Common myeloid progenitor, CD34-positive (primary cell): ENCODE measurements at regions not wholly inside any gene's neighbourhood (a gene's known extent, or its start where the extent isn't known, plus 50 kb on each side); places are given as distances from the start of the nearest gene placed in this dataset.

Experiments used
- CTCF ChIA-PET: fragments of 350-600 bp; sonication (Branson Sonifier 250); formaldehyde crosslinking; loops from one replicate; lab custom pipeline; 2021; ENCODE audit warnings: antibody characterized with exemption; lab: Charles Lee
- POLR2A ChIA-PET: fragments of 350-600 bp; sonication (Branson Sonifier 250); formaldehyde crosslinking; loops from one replicate; lab custom pipeline; 2021; ENCODE audit warnings: antibody characterized with exemption; lab: Charles Lee
- DNase-seq, 3 donors: peaks; one replicate each; pipeline versions ENCODE4 v3.0.0 to v3.0.0-alpha.2; 2013
- H3K27ac ChIP-seq, 2 experiments: 1 replicate in 1 of 2; 2 replicates in 1 of 2; pipeline ENCODE4 v1.7.0; 2013; ENCODE audit warnings: inconsistent platforms in 2 of 2, low read length in 2 of 2, mild to moderate bottlenecking in 2 of 2, low read depth in 1 of 2, moderate library complexity in 1 of 2; ENCODE audit not compliant: severe bottlenecking in 2 of 2, insufficient read depth in 1 of 2, poor library complexity in 1 of 2
- H3K27me3 ChIP-seq, 5 experiments: replicated peaks in 2 of 5; 1 replicate in 3 of 5; 2 replicates in 2 of 5; pipeline versions ENCODE4 v1.6.1 to v1.7.0; 2013; ENCODE audit warnings: low read length in 4 of 5, mild to moderate bottlenecking in 2 of 5, moderate library complexity in 2 of 5, inconsistent platforms in 1 of 5; ENCODE audit not compliant: insufficient read depth in 5 of 5, control insufficient read depth in 4 of 5
- H3K36me3 ChIP-seq, 4 experiments: 1 replicate in 2 of 4; 2 replicates in 2 of 4; pipeline versions ENCODE4 v1.6.1 to v1.7.0; 2013; ENCODE audit warnings: low read length in 3 of 4, control low read depth in 1 of 4, mild to moderate bottlenecking in 1 of 4; ENCODE audit not compliant: control insufficient read depth in 4 of 4, insufficient read depth in 4 of 4
- H3K4me1 ChIP-seq, 4 experiments: 1 replicate in 3 of 4; 2 replicates in 1 of 4; pipeline versions ENCODE4 v1.6.1 to v1.7.1; 2013; ENCODE audit warnings: low read length in 3 of 4, mild to moderate bottlenecking in 3 of 4, control low read depth in 1 of 4, inconsistent platforms in 1 of 4, moderate library complexity in 1 of 4; ENCODE audit not compliant: control insufficient read depth in 4 of 4, insufficient read depth in 4 of 4; ENCODE audit errors: control extremely low read depth in 1 of 4
- H3K4me3 ChIP-seq, 7 experiments: 1 replicate in 4 of 7; 2 replicates in 3 of 7; pipeline versions ENCODE4 v1.5.1 to v1.7.0; 2013; ENCODE audit warnings: mild to moderate bottlenecking in 7 of 7, low read length in 6 of 7, moderate library complexity in 6 of 7, inconsistent platforms in 2 of 7, low read depth in 2 of 7, control low read depth in 1 of 7; ENCODE audit not compliant: insufficient read depth in 4 of 7, control insufficient read depth in 1 of 7; ENCODE audit errors: extremely low read depth in 1 of 7
- H3K9me3 ChIP-seq, 5 experiments: 1 replicate in 4 of 5; 2 replicates in 1 of 5; pipeline versions ENCODE4 v1.6.1 to v1.7.1; 2013; ENCODE audit warnings: low read length in 4 of 5, mild to moderate bottlenecking in 2 of 5, inconsistent platforms in 1 of 5, low read depth in 1 of 5, moderate library complexity in 1 of 5; ENCODE audit not compliant: control insufficient read depth in 4 of 5, insufficient read depth in 2 of 5; ENCODE audit errors: control extremely low read depth in 1 of 5
- WGBS: methylation state at CpG from one replicate; pipeline ENCODE4 v1.1.5; 2013; ENCODE audit not compliant: insufficient coverage; 5-methylcytosine and 5-hydroxymethylcytosine counted together

GRCh38 chr13:107743983-107744382, 471.4 kb downstream of the LIG4 start:
- Histone ChIP-seq H3K9me3 (no peaks in the 10 kb centered on the region), H3K4me3 (no peak overlapping the region), H3K4me1 (no peaks in the 10 kb centered on the region), H3K27ac (no peak overlapping the region), H3K27me3 (no peaks in the 10 kb centered on the region), H3K36me3 (no peaks in the 10 kb centered on the region)
- DNase-seq, result no peak
- WGBS, result 90% methylated on average over 1 of the region's 3 CpGs
- CTCF ChIA-PET, result no interaction called here
- POLR2A ChIA-PET, result no interaction called here

- ChIA-PET POLR2A (no interaction called here), CTCF (no interaction called here)
- no peak overlapping the region for H3K4me3 ChIP-seq
- no peaks in the 10 kb centered on the region for H3K27me3 ChIP-seq
- no peaks in the 10 kb centered on the region for H3K9me3 ChIP-seq
- no peaks in the 10 kb centered on the region for H3K36me3 ChIP-seq
- WGBS, result 56% methylated on average over 3 of the region's 4 CpGs
- no peak overlapping the region for H3K27ac ChIP-seq
- no peak for DNase-seq
- H3K4me1 ChIP-seq, result no peaks in the 10 kb centered on the region
These were observed 471.8 kb downstream of the LIG4 start for GRCh38 chr13:107743526-107743925.

GRCh38 chr13:107743100-107743499, 472.2 kb downstream of the LIG4 start:
- no peak overlapping the region for H3K27ac ChIP-seq
- ChIA-PET CTCF (no interaction called here), POLR2A (no interaction called here)
- H3K4me1 ChIP-seq, result no peaks in the 10 kb centered on the region
- no peak overlapping the region for H3K4me3 ChIP-seq
- no CpG with 5 or more reads among the region's 3 CpGs for WGBS
- no peaks in the 10 kb centered on the region for H3K27me3 ChIP-seq
- no peak for DNase-seq
- H3K9me3 ChIP-seq, result no peaks in the 10 kb centered on the region
- no peaks in the 10 kb centered on the region for H3K36me3 ChIP-seq

GRCh38 chr13:107742544-107742943, 472.8 kb downstream of the LIG4 start:
- POLR2A ChIA-PET, result no interaction called here

GRCh38 chr13:107738004-107738403, 477.3 kb downstream of the LIG4 start:
- DNase-seq, result no peak
- ChIA-PET CTCF (no interaction called here), POLR2A (no interaction called here)
- no peaks in the 10 kb centered on the region for H3K4me1 ChIP-seq
- no peaks in the 10 kb centered on the region for H3K36me3 ChIP-seq
- no peaks in the 10 kb centered on the region for H3K9me3 ChIP-seq
- WGBS, result 79% methylated on average over 2 of the region's 4 CpGs
- H3K4me3 ChIP-seq, result no peak overlapping the region
- no peak overlapping the region for H3K27ac ChIP-seq
- no peaks in the 10 kb centered on the region for H3K27me3 ChIP-seq

More at GRCh38 chr13:107742544-107742943, 472.8 kb downstream of the LIG4 start:
- H3K27me3 ChIP-seq, result no peaks in the 10 kb centered on the region
- WGBS, result no CpG with 5 or more reads among the region's 1 CpG
- no peak overlapping the region for H3K4me3 ChIP-seq
- DNase-seq, result no peak
- no peak overlapping the region for H3K27ac ChIP-seq
- no peaks in the 10 kb centered on the region for H3K36me3 ChIP-seq
- no peaks in the 10 kb centered on the region for H3K9me3 ChIP-seq
- CTCF ChIA-PET, result no interaction called here
- no peaks in the 10 kb centered on the region for H3K4me1 ChIP-seq

GRCh38 chr13:107736731-107737130, 478.6 kb downstream of the LIG4 start:
- ChIA-PET POLR2A (no interaction called here), CTCF (no interaction called here)
- Histone ChIP-seq H3K27ac (no peak overlapping the region), H3K36me3 (no peaks in the 10 kb centered on the region), H3K9me3 (no peaks in the 10 kb centered on the region), H3K27me3 (no peaks in the 10 kb centered on the region), H3K4me3 (no peak overlapping the region), H3K4me1 (no peaks in the 10 kb centered on the region)
- DNase-seq, result no peak
- WGBS, result 100% methylated on average over 1 of the region's 2 CpGs

GRCh38 chr13:107736170-107736569, 479.2 kb downstream of the LIG4 start:
- WGBS, result 96% methylated on average over 6 of the region's 11 CpGs
- no peak for DNase-seq
- H3K36me3 ChIP-seq, result no peaks in the 10 kb centered on the region
- POLR2A ChIA-PET, result no interaction called here
- no peak overlapping the region for H3K27ac ChIP-seq
- no peaks in the 10 kb centered on the region for H3K9me3 ChIP-seq
- H3K27me3 ChIP-seq, result no peaks in the 10 kb centered on the region
- no peaks in the 10 kb centered on the region for H3K4me1 ChIP-seq
- CTCF ChIA-PET, result no interaction called here
- no peak overlapping the region for H3K4me3 ChIP-seq
